ENCODE measurements at regions not wholly inside any gene's neighbourhood (a gene's known extent, or its start where the extent isn't known, plus 50 kb on each side); places are given as distances from the start of the nearest gene placed in this dataset.

DNA sequence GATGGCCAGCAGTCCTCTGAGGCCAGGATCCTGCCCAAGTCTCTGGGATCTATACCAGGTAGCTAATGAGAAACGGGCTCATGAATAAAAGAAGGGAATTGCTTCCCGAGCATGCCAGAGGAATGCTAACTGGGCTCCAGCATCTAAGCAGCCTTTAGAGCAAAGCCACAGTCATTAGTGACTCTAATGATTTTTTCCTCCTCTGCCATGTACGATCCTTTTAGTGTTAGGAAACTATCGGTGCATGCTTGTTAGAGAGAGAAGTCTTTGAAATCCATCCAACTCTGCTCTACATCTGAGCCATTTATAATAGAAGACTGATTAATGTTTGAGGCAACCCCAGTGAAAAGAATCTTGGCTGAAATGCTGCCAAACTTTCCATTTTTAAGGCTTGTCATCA, 124.9 kb upstream of the TCERG1L start:
- no peak for TF ChIP-seq POLR2AphosphoS5 (IDR thresholded peaks at IDR 0.05; ENCODE audit: insufficient read depth, low read depth, low read length)
- TF ChIP-seq JUN (IDR thresholded peaks at IDR 0.05; ENCODE audit: borderline replicate concordance, insufficient read depth, insufficient read length, low read depth): no peak
- TF ChIP-seq MYC (IDR thresholded peaks at IDR 0.05; ENCODE audit: low read depth, low read length): no peak
- no peak for TF ChIP-seq FOS (IDR thresholded peaks at IDR 0.05; ENCODE audit: borderline replicate concordance, insufficient read depth, low read length)
- TF ChIP-seq, protein P1, sequence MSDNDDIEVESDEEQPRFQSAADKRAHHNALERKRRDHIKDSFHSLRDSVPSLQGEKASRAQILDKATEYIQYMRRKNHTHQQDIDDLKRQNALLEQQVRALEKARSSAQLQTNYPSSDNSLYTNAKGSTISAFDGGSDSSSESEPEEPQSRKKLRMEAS (IDR thresholded peaks at IDR 0.05; ENCODE audit: insufficient read depth, insufficient read length): no peak
- no peak for TF ChIP-seq EZH2 (IDR thresholded peaks at IDR 0.05; ENCODE audit: borderline replicate concordance, low read depth, low read length, severe bottlenecking)
- H3K9me3 ChIP-seq (replicated peaks; ENCODE audit: control insufficient read depth, insufficient read depth, low read length): peaks cover 3% of the 10 kb centered on the region

DNA sequence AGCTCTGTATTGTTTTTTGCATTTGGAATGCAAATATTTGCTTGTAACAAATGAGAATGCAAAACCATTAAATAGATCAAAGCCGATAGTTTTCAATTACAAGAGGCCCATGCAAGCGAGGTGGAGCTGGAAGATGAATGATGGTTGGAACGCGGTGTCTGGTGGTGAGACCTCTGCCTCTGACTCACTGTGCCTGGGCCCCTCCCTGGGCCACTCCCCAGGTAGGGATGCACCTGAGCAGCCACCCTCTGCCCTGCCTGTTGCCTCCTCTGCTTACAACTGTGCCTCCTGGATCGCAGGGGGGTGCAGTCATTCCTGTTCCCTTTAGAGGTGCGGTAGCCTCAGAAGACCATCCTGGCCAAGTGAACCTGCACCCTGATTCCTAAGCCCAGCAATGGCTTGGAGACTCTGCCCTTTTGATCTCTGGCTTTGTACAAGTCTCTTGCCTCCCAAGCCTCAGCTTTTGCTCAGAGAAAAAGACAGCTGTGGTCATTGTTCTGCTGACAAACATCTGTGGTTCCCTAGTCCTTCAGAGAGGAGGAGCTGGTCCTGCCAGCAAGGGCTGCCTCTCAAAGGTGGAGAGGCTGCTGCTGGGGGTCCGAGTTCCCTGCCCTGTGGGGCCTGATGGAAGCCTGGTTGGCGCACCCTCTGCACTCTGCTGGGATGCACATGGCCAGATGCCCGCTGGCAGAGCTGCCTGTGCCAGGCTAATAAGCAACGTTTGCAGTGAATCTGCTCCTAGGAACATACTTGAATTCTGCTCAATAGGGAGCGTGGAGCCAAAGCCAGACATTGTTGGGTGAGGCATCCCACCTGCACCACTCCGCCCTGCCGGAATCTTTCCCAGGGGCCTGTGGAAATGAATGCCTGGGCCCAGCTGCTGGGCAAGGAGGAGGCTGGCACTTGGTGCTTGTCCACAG, 126.3 kb upstream of the TCERG1L start:
- Histone ChIP-seq H3K4me3 (replicated peaks in 1 of 3; ENCODE audit: insufficient read depth in 1 of 3, low read depth in 1 of 3, low read length in 3 of 3) (no peak overlapping the region), H4K20me1 (replicated peaks; ENCODE audit: control insufficient read depth, extremely low read depth, insufficient read depth, low read length) (no peaks in the 10 kb centered on the region), H3K9me3 (replicated peaks; ENCODE audit: control insufficient read depth, insufficient read depth, low read length) (no peaks in the 10 kb centered on the region), H2AFZ (ENCODE audit: low read depth, low read length) (no peak overlapping the region), H3K36me3 (ENCODE audit: control insufficient read depth in 2 of 2, extremely low read depth in 1 of 2, insufficient read depth in 2 of 2, low read length in 2 of 2) (no peaks in the 10 kb centered on the region), H3K9ac (replicated peaks; ENCODE audit: extremely low read depth, insufficient read depth, low read length) (no peak overlapping the region), H3K27me3 (ENCODE audit: control insufficient read depth in 2 of 2, insufficient read depth in 2 of 2, low read length in 2 of 2) (no peaks in the 10 kb centered on the region), H3K4me1 (ENCODE audit: control insufficient read depth, extremely low read depth, insufficient read depth, low read length) (no peaks in the 10 kb centered on the region), H3K4me2 (ENCODE audit: insufficient read depth, low read length) (no peak overlapping the region), H3K79me2 (ENCODE audit: control insufficient read depth, insufficient read depth, low read length) (no peaks in the 10 kb centered on the region), H3K27ac (ENCODE audit: insufficient read depth, low read depth, low read length) (no peak overlapping the region), H3K9me1 (replicated peaks; ENCODE audit: control insufficient read depth, extremely low read depth, insufficient read depth, low read length) (no peaks in the 10 kb centered on the region)
- BruUV-seq (replicated peaks): no TSS peak
- dilution Hi-C loops (cut with MboI; ENCODE audit: extremely low pct_ligation_motif_present, low sequenced_read_pairs) (no loop called here), intact Hi-C loops (cut with micrococcal nuclease) (no loop called here)
- ChIA-PET POLR2A (no interaction called here), CTCF (no interaction called here)
- DNase-seq (ENCODE audit: low read depth, low spot score) (no peak), FAIRE-seq (no peak)
- TF ChIP-seq JUN (IDR thresholded peaks at IDR 0.05; ENCODE audit: borderline replicate concordance, insufficient read depth, insufficient read length, low read depth) (no peak), POLR2AphosphoS5 (IDR thresholded peaks at IDR 0.05; ENCODE audit: insufficient read depth, low read depth, low read length) (no peak), MYC (IDR thresholded peaks at IDR 0.05; ENCODE audit: low read depth, low read length) (no peak), FOS (IDR thresholded peaks at IDR 0.05; ENCODE audit: borderline replicate concordance, insufficient read depth, low read length) (no peak), EZH2 (IDR thresholded peaks at IDR 0.05; ENCODE audit: borderline replicate concordance, low read depth, low read length, severe bottlenecking) (no peak), POLR2A (IDR thresholded peaks at IDR 0.05; ENCODE audit: low read depth, low read length) (no peak), GATA2 (IDR thresholded peaks at IDR 0.05; ENCODE audit: insufficient read depth, insufficient read length, low read depth, low read length) (no peak)
- TF ChIP-seq, protein P2, sequence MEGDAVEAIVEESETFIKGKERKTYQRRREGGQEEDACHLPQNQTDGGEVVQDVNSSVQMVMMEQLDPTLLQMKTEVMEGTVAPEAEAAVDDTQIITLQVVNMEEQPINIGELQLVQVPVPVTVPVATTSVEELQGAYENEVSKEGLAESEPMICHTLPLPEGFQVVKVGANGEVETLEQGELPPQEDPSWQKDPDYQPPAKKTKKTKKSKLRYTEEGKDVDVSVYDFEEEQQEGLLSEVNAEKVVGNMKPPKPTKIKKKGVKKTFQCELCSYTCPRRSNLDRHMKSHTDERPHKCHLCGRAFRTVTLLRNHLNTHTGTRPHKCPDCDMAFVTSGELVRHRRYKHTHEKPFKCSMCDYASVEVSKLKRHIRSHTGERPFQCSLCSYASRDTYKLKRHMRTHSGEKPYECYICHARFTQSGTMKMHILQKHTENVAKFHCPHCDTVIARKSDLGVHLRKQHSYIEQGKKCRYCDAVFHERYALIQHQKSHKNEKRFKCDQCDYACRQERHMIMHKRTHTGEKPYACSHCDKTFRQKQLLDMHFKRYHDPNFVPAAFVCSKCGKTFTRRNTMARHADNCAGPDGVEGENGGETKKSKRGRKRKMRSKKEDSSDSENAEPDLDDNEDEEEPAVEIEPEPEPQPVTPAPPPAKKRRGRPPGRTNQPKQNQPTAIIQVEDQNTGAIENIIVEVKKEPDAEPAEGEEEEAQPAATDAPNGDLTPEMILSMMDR (IDR thresholded peaks at IDR 0.05; ENCODE audit: extremely low read depth in 1 of 2, insufficient read depth in 1 of 2, low read depth in 1 of 2, low read length in 2 of 2): no peak

More for the DNA sequence above, 124.9 kb upstream of the TCERG1L start:
- no peak for DNase-seq (ENCODE audit: low read depth, low spot score)
- H4K20me1 ChIP-seq (replicated peaks; ENCODE audit: control insufficient read depth, extremely low read depth, insufficient read depth, low read length): no peaks in the 10 kb centered on the region
- BruUV-seq (replicated peaks): no TSS peak
- no peak overlapping the region for H3K4me2 ChIP-seq (ENCODE audit: insufficient read depth, low read length)
- H3K36me3 ChIP-seq (ENCODE audit: control insufficient read depth in 2 of 2, extremely low read depth in 1 of 2, insufficient read depth in 2 of 2, low read length in 2 of 2): no peaks in the 10 kb centered on the region
- intact Hi-C loops (cut with micrococcal nuclease): no loop called here
- no peak overlapping the region for H2AFZ ChIP-seq (ENCODE audit: low read depth, low read length)
- no peaks in the 10 kb centered on the region for H3K79me2 ChIP-seq (ENCODE audit: control insufficient read depth, insufficient read depth, low read length)
- H3K4me3 ChIP-seq (replicated peaks in 1 of 3; ENCODE audit: insufficient read depth in 1 of 3, low read depth in 1 of 3, low read length in 3 of 3): no peak overlapping the region
- CTCF ChIA-PET: no interaction called here
- dilution Hi-C loops (cut with MboI; ENCODE audit: extremely low pct_ligation_motif_present, low sequenced_read_pairs): no loop called here
- no peaks in the 10 kb centered on the region for H3K4me1 ChIP-seq (ENCODE audit: control insufficient read depth, extremely low read depth, insufficient read depth, low read length)
- no peaks in the 10 kb centered on the region for H3K27me3 ChIP-seq (ENCODE audit: control insufficient read depth in 2 of 2, insufficient read depth in 2 of 2, low read length in 2 of 2)
- no peak overlapping the region for H3K9ac ChIP-seq (replicated peaks; ENCODE audit: extremely low read depth, insufficient read depth, low read length)
- H3K27ac ChIP-seq (ENCODE audit: insufficient read depth, low read depth, low read length): no peak overlapping the region
- FAIRE-seq: no peak
- POLR2A ChIA-PET: no interaction called here
- H3K9me1 ChIP-seq (replicated peaks; ENCODE audit: control insufficient read depth, extremely low read depth, insufficient read depth, low read length): no peaks in the 10 kb centered on the region
